Nephron (organoid): ENCODE measurements at regions not wholly inside any gene's neighbourhood (a gene's known extent, or its start where the extent isn't known, plus 50 kb on each side); places are given as distances from the start of the nearest gene placed in this dataset.

ENCODE experiments used
- H3K27ac Mint-ChIP-seq, 3 experiments: 2 replicates each; pipeline ENCODE4 v1.8.0; 2020; ENCODE audit warnings: mixed read lengths in 3 of 3, mild to moderate bottlenecking in 2 of 3, moderate library complexity in 1 of 3
- H3K27me3 Mint-ChIP-seq: 2 replicates; pipeline ENCODE4 v1.8.0; 2021; ENCODE audit warnings: low read depth, mild to moderate bottlenecking, moderate library complexity, mixed read lengths
- H3K36me3 Mint-ChIP-seq: 2 replicates; pipeline ENCODE4 v1.8.0; 2020; ENCODE audit warnings: low read depth, mixed read lengths
- H3K4me1 Mint-ChIP-seq: 2 replicates; pipeline ENCODE4 v1.8.0; 2020; ENCODE audit warnings: mixed read lengths
- H3K4me3 Mint-ChIP-seq, 3 experiments: 2 replicates each; pipeline ENCODE4 v1.8.0; 2020; ENCODE audit warnings: mild to moderate bottlenecking in 3 of 3, mixed read lengths in 3 of 3, moderate library complexity in 2 of 3
- H3K9me3 Mint-ChIP-seq: 2 replicates; pipeline ENCODE4 v1.8.0; 2020; ENCODE audit warnings: mixed read lengths
- CTCF ChIP-seq, 3 experiments: fragments of 200-600 bp; sonication (generic); IDR thresholded peaks; one replicate each; pipeline ENCODE4 v1.5.0; 2021; ENCODE audit warnings: antibody characterized with exemption in 3 of 3; ENCODE audit not compliant: unreplicated experiment in 3 of 3

DNA sequence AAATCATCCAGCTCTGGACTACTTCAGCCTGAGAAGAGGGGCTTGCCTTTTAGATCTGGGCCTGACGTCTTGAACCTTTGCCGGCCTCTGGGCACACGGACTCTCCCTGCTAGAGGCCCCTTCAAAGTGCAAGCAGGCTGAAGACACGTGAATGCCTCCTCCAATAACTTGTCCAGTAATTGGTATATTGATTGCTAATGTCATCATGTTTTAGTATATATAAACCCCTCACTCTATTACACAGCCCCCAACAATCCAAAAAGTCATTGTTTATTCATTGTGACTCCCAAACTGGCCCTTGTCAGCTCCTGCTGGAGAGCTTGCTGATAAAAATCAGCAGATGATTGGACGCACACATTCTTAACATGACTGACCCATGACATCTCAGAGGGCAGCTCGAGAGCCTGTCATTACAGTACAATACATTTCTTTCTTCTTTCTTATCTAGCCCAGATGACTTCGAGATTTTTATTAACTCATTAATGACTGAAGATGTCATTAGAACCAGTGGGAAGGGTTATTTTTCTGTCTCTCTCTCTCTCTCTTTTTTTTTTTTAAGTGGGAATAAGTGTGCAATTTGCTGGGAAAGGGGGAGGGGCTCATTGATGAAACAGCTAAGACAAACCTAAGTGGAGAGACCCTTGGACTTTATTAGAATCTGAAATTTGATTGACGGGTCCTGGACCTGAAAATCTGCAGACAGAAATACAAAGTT lies 65.5 kb upstream of the NR2F2 start:
- Mint-ChIP-seq H3K4me1 (peaks cover 66% of the 10 kb centered on the region), H3K4me3 (peak overlapping the region in 2 of 3 experiments; percentile 12 to 17), H3K27ac (peak overlapping the region; percentile 88 to 97 (median 97)), H3K36me3 (peaks cover 58% of the 10 kb centered on the region), H3K9me3 (no peaks in the 10 kb centered on the region), H3K27me3 (no peaks in the 10 kb centered on the region)
- TF ChIP-seq CTCF (IDR thresholded peaks at IDR 0.05; ENCODE audit: unreplicated experiment in 3 of 3) = no peak

DNA sequence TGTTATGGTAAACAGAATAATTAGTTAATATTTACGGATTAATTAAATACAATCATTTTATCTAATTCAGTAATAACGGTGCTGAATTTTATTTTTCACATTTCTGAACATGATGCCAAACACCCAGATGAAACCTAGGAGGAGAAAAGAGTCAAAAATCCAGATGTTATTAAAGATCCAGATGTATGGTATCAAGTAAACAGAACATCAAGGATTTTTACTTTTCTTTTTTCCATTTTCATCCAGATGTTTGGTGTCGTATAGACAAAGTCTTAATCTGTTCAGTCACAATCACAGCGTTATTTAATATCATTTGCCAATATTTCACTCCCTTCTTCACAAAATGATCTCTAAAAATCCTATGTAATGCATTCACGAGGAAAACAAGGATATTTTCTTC lies 64.0 kb upstream of the NR2F2 start:
- H3K27me3 Mint-ChIP-seq = no peaks in the 10 kb centered on the region
- peaks cover 67% of the 10 kb centered on the region for H3K36me3 Mint-ChIP-seq
- H3K27ac Mint-ChIP-seq = peak overlapping the region; percentile 50 to 97 (median 97)
- peaks cover 54% of the 10 kb centered on the region for H3K4me1 Mint-ChIP-seq
- TF ChIP-seq CTCF (IDR thresholded peaks at IDR 0.05; ENCODE audit: unreplicated experiment in 3 of 3) = no peak
- no peak overlapping the region for H3K4me3 Mint-ChIP-seq
- no peaks in the 10 kb centered on the region for H3K9me3 Mint-ChIP-seq

DNA sequence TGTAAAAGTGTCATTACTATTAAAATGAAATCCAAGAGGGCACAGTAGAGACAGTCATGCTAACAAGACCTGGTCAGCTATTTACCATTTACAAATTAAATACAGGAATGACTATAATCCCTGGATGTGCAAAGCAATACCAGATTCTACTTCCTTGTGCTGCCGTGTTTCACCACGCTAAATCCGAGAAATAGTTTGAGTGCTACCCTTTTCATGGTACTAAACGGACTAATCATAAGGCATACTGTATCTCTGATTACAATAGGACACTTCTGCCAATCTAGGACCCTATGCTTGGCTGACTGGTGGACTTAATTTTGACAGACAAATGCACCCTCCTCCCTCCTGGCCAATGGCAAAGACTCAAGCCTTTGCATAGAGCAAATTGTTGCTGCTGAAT lies 63.0 kb upstream of the NR2F2 start:
- H3K36me3 Mint-ChIP-seq = peaks cover 76% of the 10 kb centered on the region
- H3K9me3 Mint-ChIP-seq = no peaks in the 10 kb centered on the region
- peaks cover 44% of the 10 kb centered on the region for H3K4me1 Mint-ChIP-seq
- H3K4me3 Mint-ChIP-seq = no peak overlapping the region
- peak overlapping the region; percentile 64 to 78 (median 72) for H3K27ac Mint-ChIP-seq
- no peaks in the 10 kb centered on the region for H3K27me3 Mint-ChIP-seq
- TF ChIP-seq CTCF (IDR thresholded peaks at IDR 0.05; ENCODE audit: unreplicated experiment in 3 of 3) = no peak

DNA sequence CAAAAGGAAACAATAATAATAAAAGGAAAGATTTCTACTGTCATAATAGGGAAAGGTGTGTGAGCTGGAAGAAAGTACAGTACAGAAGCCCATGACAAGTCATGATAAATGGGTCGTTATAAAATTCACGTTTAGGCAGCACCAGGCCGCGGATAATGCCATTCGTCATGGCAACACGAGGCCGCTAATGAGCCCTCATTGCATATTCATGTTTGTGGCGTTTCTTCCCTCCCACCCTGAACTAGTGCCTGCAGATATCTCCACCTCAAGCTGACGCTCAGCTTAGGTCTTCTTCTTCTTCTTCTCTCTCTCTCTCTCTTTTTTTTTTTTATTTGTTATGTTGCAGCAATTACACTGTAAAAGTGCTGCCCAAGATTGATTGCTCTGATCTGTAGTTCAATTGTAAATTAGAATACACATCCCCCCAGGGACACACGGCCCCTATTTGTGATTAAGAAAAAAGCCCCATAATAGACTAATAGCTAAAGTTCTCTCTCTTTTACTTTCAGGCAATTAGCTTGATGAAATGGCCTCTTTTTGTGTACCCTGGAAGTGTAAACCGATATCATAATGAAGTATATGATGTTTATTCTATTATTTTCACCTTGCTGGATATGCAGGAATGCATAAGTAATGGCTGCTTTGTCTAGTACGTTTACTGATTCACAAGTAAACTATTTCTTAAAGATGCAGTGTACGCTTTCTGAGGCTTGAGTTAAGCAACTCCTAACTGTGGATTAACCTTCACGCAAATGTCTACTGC lies 61.9 kb upstream of the NR2F2 start:
- TF ChIP-seq CTCF (IDR thresholded peaks at IDR 0.05; ENCODE audit: unreplicated experiment in 3 of 3) = no peak
- Mint-ChIP-seq H3K27me3 (no peaks in the 10 kb centered on the region), H3K9me3 (no peaks in the 10 kb centered on the region), H3K27ac (peak overlapping the region; percentile 62 to 78 (median 72)), H3K4me1 (peaks cover 37% of the 10 kb centered on the region), H3K4me3 (no peak overlapping the region), H3K36me3 (peaks cover 87% of the 10 kb centered on the region)

DNA sequence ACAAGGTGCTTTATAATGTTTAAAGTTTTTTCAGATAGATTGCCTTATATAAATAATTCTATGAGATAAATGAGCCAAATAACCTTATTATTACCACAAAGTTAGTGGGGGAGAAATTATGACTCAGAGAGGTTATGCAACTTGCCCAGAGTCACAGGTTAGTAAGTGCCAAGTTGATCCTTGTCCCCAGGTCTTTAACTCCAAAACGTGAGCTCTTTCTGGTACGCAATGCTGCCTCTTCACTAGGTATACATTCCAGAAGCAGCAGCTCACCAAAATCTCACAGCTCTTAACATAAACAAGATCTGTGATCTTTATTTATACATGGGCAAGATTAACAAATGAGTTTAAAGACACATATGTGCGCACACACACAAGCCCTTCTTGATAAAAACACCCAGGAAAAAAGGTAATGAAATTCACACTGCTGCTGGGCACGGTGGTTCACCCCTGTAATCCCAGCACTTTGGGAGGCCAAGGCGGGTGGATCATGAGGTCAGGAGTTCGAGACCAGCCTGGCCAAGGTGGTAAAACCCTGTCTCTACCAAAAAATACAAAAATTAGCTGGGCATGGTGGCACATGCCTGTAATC lies 59.8 kb upstream of the NR2F2 start:
- no peaks in the 10 kb centered on the region for H3K9me3 Mint-ChIP-seq
- H3K4me1 Mint-ChIP-seq = peaks cover 19% of the 10 kb centered on the region
- no peak overlapping the region for H3K27ac Mint-ChIP-seq
- TF ChIP-seq CTCF (IDR thresholded peaks at IDR 0.05; ENCODE audit: unreplicated experiment in 3 of 3) = no peak
- H3K4me3 Mint-ChIP-seq = no peak overlapping the region
- no peaks in the 10 kb centered on the region for H3K27me3 Mint-ChIP-seq
- H3K36me3 Mint-ChIP-seq = peaks cover 90% of the 10 kb centered on the region
